ENCODE measurements at regions not wholly inside any gene's neighbourhood (a gene's known extent, or its start where the extent isn't known, plus 50 kb on each side); places are given as distances from the start of the nearest gene placed in this dataset.

DNA sequence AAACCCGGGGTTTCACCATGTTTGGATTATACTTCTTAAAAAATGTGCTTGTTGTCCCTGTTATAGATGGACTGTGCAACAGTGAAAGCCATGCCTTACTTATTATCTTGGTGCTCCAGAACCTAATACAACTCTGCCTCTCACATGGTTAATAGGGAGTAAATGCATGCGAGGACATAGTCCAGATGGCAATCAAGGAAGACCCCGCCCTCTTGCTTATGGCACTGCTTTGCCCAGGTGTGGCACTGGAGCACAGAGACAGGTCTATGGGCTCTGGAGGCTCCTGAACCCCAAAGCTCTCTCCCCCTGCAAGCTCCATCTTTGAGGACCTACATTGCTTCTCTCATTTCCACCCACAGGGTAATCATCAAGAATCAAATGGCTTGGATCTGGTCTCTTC, 162.1 kb upstream of the NTF3 start (continued):
- TF ChIP-seq RCOR1 (IDR thresholded peaks at IDR 0.05; ENCODE audit: low read length) (no peak), TAF1 (IDR thresholded peaks at IDR 0.05; ENCODE audit: borderline replicate concordance, low read depth, low read length) (no peak), SMC3 (IDR thresholded peaks at IDR 0.05; ENCODE audit: low read depth, low read length) (no peak), RFX5 (IDR thresholded peaks at IDR 0.05; ENCODE audit: low read length) (no peak)
- TF ChIP-seq, protein P1, sequence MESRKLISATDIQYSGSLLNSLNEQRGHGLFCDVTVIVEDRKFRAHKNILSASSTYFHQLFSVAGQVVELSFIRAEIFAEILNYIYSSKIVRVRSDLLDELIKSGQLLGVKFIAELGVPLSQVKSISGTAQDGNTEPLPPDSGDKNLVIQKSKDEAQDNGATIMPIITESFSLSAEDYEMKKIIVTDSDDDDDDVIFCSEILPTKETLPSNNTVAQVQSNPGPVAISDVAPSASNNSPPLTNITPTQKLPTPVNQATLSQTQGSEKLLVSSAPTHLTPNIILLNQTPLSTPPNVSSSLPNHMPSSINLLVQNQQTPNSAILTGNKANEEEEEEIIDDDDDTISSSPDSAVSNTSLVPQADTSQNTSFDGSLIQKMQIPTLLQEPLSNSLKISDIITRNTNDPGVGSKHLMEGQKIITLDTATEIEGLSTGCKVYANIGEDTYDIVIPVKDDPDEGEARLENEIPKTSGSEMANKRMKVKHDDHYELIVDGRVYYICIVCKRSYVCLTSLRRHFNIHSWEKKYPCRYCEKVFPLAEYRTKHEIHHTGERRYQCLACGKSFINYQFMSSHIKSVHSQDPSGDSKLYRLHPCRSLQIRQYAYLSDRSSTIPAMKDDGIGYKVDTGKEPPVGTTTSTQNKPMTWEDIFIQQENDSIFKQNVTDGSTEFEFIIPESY (IDR thresholded peaks at IDR 0.05; ENCODE audit: borderline replicate concordance, low read depth) = no peak

DNA sequence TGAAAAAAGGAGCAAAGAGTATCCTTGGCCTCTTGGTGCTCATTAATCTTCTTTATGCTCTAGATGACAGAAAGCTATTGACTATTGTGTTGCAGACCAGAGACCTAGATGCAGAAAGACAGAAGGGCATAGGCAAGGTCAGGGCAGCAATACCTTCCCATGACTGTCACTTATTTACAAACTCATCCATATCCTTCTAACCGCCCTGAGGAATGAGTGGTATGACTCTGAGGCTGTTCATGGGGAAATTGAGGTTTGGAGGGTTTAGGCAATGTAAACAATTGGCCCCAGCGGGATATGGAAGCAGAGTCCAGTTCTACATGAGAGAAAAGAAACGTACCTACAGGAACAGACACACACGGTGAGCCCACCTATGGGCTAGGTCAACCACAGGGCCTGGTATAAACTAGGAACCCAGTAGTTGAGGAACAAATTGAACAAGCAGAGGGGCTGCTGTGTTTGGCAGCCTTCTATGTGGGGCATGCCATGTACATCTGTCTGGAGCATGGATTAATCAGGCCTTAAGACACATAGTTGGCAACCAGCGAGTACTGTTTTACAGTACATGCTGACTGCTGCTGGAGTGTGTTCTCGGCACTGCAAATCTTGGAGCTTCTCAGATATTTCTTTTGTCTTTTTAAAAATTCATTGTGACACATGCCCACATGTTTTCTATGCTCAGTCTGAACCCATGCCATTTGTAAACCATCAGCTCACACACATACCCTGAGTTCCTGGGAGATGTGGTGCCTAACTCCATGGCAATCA, 159.7 kb upstream of the NTF3 start:
- TF ChIP-seq, protein P2, sequence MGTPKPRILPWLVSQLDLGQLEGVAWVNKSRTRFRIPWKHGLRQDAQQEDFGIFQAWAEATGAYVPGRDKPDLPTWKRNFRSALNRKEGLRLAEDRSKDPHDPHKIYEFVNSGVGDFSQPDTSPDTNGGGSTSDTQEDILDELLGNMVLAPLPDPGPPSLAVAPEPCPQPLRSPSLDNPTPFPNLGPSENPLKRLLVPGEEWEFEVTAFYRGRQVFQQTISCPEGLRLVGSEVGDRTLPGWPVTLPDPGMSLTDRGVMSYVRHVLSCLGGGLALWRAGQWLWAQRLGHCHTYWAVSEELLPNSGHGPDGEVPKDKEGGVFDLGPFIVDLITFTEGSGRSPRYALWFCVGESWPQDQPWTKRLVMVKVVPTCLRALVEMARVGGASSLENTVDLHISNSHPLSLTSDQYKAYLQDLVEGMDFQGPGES (IDR thresholded peaks at IDR 0.05; ENCODE audit: low read depth, low read length) = no peak
- TF ChIP-seq FOXM1 (IDR thresholded peaks at IDR 0.05; ENCODE audit: low read depth) (no peak), EP300 (IDR thresholded peaks at IDR 0.05; ENCODE audit: borderline replicate concordance in 1 of 2, low read depth in 1 of 2, low read length in 1 of 2) (no peak), TEAD4 (IDR thresholded peaks at IDR 0.05; ENCODE audit: borderline replicate concordance, insufficient read depth) (no peak), RFX5 (IDR thresholded peaks at IDR 0.05; ENCODE audit: low read length) (no peak), FOSL2 (IDR thresholded peaks at IDR 0.05; ENCODE audit: borderline replicate concordance, low read depth) (no peak), SMC3 (IDR thresholded peaks at IDR 0.05; ENCODE audit: low read depth, low read length) (no peak), MEF2A (IDR thresholded peaks at IDR 0.05; ENCODE audit: borderline replicate concordance, low read depth) (no peak), NFIC (IDR thresholded peaks at IDR 0.05; ENCODE audit: borderline replicate concordance) (no peak), NRF1 (IDR thresholded peaks at IDR 0.05; ENCODE audit: low read depth, low read length) (no peak), MXI1 (IDR thresholded peaks at IDR 0.05; ENCODE audit: low read depth, low read length) (no peak), ELF1 (IDR thresholded peaks at IDR 0.05) (no peak), YY1 (IDR thresholded peaks at IDR 0.05; ENCODE audit: low read depth) (no peak), TCF12 (IDR thresholded peaks at IDR 0.05) (no peak), GABPA (IDR thresholded peaks at IDR 0.05; ENCODE audit: low read depth) (no peak), RAD21 (IDR thresholded peaks at IDR 0.05; ENCODE audit: low read length) (no peak), RCOR1 (IDR thresholded peaks at IDR 0.05; ENCODE audit: low read length) (no peak), POLR2AphosphoS5 (IDR thresholded peaks at IDR 0.05; ENCODE audit: low read depth, low read length) (no peak)
- TF ChIP-seq, protein P1 (IDR thresholded peaks at IDR 0.05; ENCODE audit: borderline replicate concordance, low read depth) = no peak
- no peak overlapping the region for H3K9ac ChIP-seq
- H3K9me3 ChIP-seq = no peaks in the 10 kb centered on the region
- no peaks in the 10 kb centered on the region for H4K20me1 ChIP-seq (ENCODE audit: insufficient read depth)
- no peak for DNase-seq
- H3K4me1 ChIP-seq (ENCODE audit: control insufficient read depth in 1 of 2, insufficient read depth in 2 of 2, low read depth in 1 of 2, low read length in 1 of 2) = no peaks in the 10 kb centered on the region; a peak in 1 of 4 replicates
- H3K36me3 ChIP-seq (replicated peaks in 1 of 2; ENCODE audit: control insufficient read depth in 1 of 2, insufficient read depth in 2 of 2, low read length in 1 of 2) = peaks cover 0 to 3% of the 10 kb centered on the region in 2 experiments
- H3K9me2 ChIP-seq = no peaks in the 10 kb centered on the region
- H2AFZ ChIP-seq (ENCODE audit: low read depth) = no peak overlapping the region
- no peak overlapping the region for H3K4me3 ChIP-seq (ENCODE audit: low read depth in 2 of 2, low read length in 1 of 2)
- no peaks in the 10 kb centered on the region for H3F3A ChIP-seq (replicated peaks; ENCODE audit: insufficient read depth)
- WGBS (ENCODE audit: low lambda C conversion rate) = 68% methylated on average over 6 of the region's 6 CpGs
- H3K27ac ChIP-seq (ENCODE audit: low read depth in 2 of 2, low read length in 1 of 2) = no peak overlapping the region
- H3K27me3 ChIP-seq (ENCODE audit: insufficient read depth) = no peaks in the 10 kb centered on the region
- H3K4me2 ChIP-seq = no peak overlapping the region
- H3K79me2 ChIP-seq (ENCODE audit: insufficient read depth) = no peaks in the 10 kb centered on the region
- CTCF ChIA-PET = no interaction called here
- POLR2A ChIA-PET = no interaction called here
